DMS79 (cell line): ENCODE measurements at regions not wholly inside any gene's neighbourhood (a gene's known extent, or its start where the extent isn't known, plus 50 kb on each side); places are given as distances from the start of the nearest gene placed in this dataset.
"Not testable (repeated sequence)": the region's sequence is repeated elsewhere in the genome, so short reads cannot be mapped to it uniquely, and the experiment has no call there.

Experiments
- DNase-seq: peaks from one replicate; lab custom pipeline; 2025; lab: John Stamatoyannopoulos, UW

DNA sequence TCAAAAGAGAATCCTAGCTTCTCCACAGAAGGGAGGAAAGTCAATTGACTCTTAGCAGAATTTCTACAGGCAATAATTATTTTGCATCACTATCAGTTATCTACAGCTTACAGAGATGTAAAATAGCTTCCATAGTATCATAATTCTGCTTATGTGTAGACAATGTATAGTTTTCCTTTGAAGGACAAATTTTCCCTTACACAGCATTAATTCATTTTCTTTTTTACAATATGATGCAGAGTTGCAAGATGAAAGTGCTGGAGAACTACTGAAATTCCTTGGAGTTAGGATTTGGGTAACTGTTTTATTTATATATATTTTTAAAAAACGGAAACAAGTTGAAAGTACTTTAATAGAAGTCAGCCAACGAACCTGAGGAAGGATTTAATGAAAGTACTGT, 111.0 kb upstream of the CPHXL start:
- DNase-seq, result no peak

DNA sequence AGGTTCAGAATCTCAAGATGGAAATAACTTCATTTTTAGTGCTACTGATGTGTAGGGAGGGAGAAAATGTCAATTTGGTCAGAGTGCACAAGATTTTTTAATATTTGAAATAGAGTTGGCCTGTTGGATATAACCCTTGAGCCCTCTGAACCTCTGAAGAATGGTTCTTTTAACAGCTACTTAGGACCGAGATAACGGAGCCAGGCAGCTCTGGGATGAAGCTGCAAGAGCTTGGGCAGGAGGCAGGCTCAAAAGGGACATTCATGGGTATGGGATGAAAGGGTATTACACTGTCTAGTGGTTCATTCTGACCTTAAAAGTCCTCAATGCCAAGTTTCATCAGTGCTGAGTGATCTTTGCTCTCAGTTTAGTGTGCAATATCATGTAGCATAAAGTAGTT, 111.4 kb upstream of the CPHXL start:
- no peak for DNase-seq

DNA sequence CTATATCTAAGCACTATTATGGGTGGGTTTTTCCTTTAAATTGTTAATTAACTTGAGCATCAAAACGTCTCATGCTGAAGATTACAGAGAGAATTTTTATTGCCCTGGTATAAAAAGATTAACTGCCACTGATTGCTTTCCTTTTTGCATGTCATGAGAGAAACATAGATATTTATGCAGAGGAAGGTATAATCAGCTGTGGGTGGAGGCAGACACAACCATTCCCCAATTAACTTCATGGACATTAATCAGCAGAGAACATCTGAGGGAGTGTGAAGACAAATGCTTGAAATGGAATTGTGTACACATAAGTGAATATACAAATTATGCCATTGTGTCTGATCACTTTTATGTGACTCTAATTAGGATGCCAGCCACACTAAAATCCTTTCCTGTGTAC, 115.2 kb upstream of the CPHXL start:
- DNase-seq, result no peak

DNA sequence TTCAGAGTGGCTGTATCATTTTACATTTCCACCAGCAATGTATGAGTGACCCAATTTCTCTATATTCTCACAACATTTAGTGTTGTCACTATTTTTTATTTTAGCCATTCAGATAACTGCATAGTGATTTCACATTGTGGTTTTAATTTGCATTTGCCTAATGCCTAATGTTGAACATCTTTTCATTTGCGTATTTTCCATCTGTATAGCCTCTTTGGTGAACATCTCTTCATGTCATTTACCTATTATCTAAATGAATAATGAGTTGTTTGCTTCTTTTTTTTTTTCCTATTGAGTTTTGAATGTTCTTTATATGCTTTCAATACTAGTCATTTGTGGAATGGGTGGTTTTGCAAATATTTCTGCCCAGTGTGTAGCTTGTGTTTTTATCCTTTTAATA, 120.9 kb upstream of the CPHXL start:
- no peak for DNase-seq

DNA sequence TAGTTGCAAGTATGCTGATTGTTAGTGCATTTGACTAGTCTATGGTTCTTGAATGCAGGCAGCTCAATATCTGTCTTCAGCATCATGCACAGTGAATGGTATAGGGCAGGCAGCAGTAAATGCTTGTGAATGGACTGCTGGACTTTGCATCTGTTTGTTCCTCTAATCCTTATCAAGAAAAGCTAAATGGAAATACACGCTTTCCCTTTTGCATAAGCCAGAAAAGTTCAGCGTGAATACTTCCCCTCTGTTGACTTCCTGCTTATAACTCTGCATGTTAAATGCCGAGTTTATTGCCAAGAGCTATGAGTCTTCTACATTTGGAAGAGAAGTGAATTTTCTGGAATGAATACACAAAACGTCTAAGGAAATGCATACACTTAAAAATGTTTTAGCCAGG, 127.9 kb upstream of the CPHXL start:
- DNase-seq, result no peak

DNA sequence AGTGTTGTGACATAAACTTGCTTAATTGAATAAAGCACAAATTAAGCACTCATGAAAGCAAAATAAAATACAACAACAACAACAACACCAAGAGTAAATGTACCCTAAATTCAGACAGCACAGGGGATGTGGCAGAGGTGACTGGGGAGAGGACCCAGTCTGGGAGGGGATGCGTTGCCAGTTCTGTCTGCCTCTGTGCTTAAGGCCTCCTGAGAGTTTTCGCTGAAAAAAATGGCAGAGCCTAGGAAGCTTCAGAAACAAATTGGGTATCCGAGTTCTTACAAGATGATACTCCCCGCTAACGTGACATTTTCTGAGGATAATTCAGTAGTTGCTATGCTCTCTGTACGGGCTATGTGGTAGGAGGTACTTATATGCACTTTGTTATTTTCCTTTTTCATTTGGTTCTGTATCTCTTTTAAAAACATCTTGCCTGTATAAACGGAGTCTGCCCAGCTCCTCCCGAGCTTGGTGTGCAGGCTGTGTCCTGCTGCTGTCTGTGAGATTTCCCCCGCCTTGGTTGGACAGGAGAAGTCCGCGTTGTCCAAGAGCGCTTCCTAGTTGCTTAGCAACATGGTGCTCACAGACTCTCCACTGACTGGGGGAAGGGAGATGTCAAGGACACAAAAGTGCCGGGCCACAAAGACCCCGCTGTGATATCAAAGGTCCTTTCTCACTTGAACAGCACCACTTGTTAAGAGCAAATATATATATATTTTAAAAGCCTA, 134.2 kb upstream of the CPHXL start:
- peak; percentile 10 for DNase-seq

DNA sequence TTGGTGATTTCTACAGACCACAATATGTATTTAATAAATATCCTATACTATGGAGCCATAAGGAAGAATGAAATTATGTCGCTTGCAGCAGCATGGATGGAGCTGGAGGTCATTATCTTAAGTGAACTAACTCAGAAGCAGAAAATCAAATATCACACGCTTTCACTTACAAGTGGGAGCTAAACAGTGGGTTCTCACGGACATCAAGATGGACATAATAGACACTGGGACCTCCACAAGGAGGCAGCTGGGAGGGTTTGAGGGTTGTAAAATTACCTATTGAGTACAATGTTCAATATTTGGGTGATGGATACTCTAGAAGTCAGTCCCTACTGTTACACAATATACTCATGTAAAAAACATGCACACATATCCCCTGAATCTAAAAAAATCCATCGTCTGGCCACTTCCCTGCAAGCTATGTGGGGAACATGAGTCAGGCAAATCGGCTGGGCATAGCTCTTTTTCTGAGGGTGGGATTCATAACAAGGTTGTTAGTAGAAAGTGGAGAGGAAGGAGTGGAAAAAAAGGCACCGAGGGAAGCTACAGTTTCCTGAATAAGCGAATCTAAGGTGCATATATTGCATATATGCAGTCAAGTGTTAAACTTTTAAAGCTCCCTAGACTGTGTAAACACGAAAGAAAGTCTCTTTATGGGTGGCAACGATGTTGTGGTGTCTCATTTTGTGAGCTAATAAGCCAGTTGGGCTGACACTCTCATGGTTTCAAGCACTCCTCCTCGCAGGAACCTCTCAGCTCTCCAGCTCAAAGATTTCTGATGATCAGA, 135.2 kb upstream of the CPHXL start:
- DNase-seq, result no peak

DNA sequence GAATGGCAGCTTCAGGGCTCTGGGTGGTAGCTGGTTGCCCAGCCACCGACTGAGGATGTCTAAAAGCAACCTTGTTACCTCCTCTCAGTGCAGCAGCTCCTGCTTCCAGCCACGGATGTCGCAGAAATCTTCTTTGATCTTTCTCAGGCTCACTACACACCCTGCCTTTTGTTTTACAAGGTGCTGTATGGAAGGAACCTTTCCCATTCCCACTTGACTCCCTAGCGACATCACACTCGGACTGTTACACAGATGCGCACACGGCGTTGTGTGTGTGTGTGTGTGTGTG, 135.8 kb upstream of the CPHXL start:
- no peak for DNase-seq

DNA sequence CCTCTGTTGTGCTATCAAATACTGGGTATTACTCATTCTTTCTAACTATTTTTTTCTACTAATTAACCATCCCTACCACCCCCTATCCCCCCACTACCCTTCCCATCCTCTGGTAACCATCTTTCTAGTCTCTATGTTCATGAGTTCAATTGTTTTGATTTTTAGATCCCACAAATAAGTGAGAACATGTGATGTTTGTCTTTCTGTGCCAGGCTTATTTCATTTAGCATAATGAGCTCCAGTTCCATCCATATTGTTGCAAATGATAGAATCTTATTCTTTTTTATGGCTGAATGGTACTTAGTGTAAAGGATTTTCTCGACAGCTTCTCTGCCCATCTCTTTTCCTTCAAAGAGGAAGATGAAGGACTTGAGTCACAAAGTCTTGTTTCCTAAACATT, 138.0 kb upstream of the CPHXL start:
- DNase-seq, result no peak

DNA sequence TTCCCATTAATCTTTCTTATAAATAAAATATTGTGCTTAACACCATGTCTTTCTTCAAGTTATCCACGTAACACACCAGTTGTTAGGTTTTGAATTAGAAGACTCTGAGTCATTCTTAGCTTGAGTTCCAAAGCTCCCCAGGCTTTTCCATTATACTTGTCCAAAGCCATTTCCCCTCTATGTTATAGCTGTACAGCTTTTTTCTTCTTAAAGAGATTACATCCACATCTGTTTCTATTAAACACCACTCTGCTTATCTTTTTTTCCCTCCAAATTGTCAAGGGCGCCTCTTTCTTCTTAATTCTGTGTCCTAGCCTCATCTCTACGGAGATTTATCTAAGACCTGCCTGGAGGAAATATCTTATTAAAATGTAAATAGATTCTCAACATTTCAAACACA, 139.4 kb upstream of the CPHXL start:
- DNase-seq, result no peak

DNA sequence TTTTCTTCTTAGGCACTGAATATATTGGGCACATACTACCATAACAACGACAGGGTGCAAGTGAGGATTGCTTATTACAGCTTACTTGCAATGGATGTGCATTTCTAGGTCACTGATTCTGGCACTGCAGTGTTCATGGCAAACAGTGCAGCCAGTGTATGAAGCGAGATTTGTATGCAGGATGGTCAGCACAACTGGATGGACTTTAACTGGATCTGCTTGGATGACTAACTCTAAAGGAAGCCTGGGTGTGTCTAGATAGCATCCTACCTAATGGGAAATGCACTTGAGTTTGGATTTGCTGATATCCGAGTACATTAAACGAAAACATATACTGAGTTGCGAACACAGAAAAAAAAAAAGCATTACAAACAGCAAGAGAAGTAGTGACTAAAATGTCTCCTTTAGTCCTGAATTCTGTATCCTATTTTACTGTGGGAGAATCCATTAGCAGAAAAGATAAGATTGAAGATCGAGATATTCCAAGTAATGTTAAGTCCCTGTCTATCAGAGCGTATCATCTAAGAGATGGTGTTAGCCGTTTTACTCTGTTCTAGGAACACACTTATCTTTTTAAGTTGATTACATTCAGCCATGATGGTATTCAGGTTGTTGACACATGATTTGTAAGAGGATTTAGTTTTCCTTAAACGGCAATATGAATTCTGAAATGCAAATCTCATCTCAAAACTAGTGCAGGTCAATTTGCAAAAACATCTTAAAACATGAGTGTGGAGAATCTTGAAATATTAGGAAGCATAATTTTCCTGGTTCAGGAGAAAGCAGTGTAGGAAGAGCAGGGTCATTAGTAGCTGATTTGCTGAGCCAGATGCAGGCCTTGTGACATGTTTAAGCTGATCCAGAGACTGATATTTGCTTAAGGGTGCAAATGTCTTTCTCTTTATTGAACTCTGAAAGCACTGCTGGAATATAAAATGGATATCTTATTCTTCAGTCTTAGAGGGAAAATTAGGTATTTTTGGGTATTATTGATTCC, 142.6 kb upstream of the CPHXL start:
- no peak for DNase-seq

DNA sequence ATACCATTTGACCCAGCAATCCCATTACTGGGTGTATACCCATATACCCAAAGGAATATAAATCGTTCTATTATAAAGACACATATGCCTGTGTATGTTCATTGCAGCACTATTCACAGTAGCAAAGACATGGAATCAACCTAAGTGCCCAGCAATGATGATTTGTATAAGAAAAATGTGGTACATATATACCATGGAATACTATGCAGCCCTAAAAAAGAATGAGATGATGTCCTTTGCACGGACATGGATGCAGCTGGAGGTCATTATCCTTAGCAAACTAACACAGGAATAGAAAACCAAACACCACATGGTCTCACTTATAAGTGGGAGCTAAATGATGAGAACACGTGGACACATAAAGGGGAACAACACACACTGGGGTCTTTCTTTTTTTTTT, 155.0 kb upstream of the CPHXL start:
- DNase-seq, result not testable (repeated sequence)

DNA sequence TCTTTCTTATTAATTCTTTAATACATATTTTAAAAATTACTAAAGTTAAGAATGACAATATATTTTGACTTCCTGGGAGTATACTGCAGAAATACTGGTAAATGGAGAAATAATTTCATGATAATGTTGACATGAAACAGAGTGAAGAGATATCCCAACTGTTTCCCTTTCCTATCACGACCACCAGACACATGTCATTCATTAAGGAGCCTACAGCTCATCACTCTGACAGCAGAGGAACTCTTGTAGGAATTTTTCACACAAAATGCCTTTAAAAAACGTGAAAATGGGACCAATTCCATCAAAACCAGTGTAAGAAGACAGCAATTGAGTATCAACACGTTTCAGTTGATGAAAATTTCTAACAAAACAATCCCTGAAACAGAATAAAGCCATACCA, 172.9 kb upstream of the CPHXL start:
- no peak for DNase-seq

DNA sequence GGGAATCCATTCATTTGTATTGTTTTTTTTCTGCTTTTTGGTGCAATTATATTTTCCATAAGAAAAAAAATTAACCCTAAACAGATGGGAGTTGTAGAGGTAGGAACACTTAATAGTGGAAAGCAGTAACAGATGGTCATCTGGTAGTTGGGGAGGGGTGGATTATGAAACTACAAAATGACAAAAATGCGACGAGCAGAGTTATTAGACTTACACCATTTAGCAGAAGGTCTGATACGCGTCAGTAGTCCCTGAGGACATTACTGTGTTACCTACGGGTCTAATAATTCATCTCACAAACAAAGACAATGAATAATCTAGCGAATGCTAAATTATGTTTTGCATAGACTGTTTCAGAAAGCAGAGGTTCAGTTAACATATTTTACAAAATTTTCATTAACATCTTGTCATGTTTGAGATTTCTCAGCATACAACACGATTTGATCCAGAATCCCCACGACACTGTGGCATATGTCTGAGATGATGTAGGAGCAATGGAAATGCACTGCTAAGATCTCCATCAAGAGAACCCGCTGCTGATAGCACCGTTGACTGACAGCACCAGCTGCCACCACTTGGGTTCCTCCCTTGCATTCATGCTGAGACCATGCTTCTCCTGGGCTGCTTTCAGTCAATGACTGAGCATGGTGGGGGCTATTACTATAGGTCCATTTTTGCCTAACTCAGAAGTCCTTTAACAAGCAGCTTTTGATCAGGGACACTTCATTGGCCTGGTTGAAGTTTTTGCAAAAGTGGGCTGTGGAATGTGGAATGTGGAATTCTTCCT, 182.2 kb upstream of the CPHXL start:
- DNase-seq, result no peak

DNA sequence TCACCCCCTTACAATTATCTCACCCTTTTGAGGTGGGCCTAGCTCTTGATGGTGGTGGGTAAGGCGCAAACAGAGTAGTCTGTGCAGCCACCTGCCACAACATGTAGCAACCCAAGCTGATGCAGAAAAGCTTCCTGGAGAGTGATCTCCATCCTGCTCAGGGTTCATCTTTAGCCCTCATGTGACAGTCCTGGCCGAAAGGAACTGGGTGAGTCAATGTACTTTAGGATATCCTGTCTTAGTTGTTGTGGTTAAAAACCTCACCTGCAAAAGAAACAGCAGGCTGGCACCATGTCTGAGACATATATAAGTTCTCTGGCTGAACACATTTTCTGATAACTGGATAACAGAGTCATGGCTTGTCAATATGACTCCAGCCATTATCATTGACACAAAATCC, 183.5 kb upstream of the CPHXL start:
- no peak for DNase-seq

DNA sequence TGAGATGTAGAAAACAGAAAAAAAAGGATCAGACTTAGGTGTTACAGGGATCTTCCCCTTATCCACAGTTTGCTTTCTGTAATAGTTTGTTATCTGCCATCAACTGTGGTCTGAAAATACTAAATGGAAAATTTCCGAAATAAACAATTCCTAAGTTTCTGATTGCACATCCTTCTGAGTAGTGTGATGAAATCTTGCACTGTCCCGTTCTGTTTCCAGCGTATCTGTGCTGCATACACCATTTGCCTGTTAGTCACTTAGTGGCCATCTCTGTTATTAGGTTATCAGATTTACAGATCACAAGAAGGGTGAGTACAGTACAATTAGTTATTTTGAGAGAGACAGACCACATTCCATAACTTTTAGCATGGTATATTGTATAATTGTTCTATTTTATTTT, 185.6 kb upstream of the CPHXL start:
- DNase-seq, result no peak

DNA sequence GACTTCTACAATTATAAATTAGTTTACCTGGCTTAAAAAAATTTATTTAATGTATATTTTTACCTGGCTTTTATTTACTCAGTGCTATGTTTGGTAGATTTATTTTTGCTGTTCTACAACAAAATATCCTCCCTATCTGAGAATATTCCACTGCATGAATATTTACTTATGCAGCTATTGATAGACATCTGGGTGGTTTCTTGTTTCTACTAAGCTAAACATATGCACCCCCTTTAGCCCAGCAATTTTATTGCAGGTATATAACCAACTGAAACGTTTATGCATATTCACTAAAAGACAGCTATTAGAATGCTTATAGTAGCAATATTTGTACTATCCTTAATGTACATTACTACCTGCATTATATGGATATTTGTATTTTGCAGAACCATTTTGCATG, 187.7 kb upstream of the CPHXL start:
- DNase-seq, result no peak

DNA sequence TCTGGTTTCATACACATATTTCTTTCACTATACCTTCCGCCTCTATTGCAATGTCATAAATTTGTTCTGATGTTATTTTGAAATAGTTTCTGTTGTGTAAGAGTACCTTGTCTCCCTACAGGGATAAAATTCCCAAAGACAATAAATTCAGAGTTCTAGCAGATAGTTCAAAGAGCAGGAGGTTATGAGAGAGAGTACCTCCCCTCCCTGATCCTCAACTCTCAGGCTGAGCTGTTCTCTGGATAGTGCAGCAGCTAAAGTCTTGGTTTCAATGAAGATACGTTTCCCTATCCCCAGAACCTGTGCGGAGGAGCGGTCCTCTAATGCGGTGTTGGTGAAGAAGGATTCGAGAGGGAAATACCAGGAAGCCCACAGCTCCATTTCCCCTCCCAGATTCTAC, 190.2 kb upstream of the CPHXL start:
- DNase-seq, result no peak

DNA sequence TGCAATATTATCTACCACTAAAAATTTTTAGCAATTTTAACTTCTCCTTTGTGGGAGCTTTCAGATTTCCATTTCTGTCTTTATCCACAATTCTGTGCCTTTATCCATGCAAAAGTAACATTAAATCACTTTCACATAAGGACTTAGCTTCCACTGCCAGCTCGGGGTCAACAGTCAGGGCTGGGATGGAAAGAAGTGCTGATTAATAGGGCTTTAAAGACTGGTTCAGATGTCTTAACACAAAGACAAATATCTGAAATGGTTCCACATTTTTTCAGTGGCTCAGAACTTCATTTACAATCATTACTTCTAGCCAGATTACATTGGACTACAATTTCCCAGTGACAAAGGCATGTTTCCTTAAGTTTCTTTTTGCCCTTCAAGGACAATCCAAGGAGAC, 191.8 kb upstream of the CPHXL start:
- DNase-seq, result no peak

DNA sequence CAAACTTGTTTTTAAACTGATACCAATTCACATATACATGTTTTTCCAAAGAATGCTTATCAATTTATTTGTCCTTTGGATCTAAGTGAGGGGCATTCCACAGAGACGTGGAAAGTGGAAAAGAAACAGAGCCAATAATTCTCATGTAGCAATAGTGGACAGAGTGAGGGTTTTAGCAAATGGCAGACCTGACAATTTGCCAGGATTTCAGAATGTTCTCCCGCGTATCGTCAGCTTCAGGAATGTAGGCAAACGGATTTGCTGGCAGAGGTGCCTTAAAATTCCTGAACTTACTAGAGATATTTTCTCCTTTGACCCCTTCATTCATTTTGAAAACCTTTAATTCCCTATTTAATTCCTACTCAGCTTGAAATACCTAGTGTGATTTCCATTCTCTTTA, 193.4 kb upstream of the CPHXL start:
- DNase-seq, result no peak

DNA sequence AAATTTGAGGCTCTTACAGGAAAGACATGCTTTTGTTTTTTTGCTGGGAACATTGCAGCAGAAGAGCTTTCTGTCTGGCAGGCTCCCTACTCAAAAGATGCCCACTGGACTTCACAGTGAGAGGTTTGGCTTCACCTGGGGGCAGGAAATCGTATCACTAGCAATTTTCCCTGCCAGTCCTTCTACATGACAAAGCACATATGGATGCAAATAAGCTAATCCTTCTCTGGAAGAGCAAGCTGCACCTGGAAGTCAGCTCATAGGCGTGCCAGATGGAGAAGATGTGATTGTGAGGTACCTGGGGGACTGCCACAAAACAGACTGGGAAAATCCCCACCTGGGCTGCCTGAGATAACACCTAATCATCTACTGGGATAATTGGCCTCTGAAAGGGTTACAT, 195.0 kb upstream of the CPHXL start:
- no peak for DNase-seq

DNA sequence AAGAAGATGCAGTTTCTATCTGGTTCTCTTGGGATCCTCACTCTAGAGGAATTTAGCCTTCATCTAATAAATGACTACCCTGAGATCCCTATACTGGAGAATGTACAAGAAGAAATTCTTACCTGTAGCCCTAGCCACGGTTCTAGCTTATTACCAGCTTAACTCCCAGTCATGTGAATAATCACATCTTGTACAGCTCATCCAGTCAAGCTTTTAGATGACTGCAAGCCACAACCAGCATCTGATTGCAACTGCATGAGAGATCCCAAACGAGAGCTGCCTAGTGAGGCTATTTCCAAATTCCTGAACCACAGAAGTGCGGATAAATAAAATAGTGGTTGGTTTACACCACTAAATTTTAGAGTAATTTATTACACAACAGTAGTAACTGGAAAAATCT, 196.0 kb upstream of the CPHXL start:
- no peak for DNase-seq
